ENCODE measurements at regions not wholly inside any gene's neighbourhood (a gene's known extent, or its start where the extent isn't known, plus 50 kb on each side); places are given as distances from the start of the nearest gene placed in this dataset.
"Not testable (repeated sequence)": the region's sequence is repeated elsewhere in the genome, so short reads cannot be mapped to it uniquely, and the experiment has no call there.

DNA sequence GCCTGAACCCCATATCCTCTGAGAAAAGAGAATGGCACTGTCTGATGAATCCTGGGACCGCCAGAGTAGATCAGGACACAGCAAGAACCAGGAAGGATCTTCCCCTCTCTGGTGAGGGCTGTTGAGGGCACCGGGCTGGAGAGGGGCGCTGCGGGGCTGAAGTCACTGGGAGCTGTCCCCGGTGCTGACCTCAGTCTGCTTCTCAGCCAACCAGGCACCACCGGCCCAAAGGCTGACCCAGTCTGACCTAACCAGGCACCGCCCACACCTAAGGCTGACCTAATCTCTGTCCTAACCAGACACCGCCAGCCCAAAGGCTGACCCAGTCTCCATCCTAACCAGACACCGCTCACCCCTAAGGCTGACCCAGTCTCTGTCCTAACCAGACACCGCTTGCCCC lies 82.8 kb downstream of the CPZ start:
- TF ChIP-seq, protein P1, sequence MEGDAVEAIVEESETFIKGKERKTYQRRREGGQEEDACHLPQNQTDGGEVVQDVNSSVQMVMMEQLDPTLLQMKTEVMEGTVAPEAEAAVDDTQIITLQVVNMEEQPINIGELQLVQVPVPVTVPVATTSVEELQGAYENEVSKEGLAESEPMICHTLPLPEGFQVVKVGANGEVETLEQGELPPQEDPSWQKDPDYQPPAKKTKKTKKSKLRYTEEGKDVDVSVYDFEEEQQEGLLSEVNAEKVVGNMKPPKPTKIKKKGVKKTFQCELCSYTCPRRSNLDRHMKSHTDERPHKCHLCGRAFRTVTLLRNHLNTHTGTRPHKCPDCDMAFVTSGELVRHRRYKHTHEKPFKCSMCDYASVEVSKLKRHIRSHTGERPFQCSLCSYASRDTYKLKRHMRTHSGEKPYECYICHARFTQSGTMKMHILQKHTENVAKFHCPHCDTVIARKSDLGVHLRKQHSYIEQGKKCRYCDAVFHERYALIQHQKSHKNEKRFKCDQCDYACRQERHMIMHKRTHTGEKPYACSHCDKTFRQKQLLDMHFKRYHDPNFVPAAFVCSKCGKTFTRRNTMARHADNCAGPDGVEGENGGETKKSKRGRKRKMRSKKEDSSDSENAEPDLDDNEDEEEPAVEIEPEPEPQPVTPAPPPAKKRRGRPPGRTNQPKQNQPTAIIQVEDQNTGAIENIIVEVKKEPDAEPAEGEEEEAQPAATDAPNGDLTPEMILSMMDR (IDR thresholded peaks at IDR 0.05; ENCODE audit: extremely low read depth, insufficient read depth, missing control alignments) = no peak
- in situ Hi-C loops (cut with MboI; ENCODE audit: low pct_unique_long_range_greater_than_20kb, low sequenced_read_pairs, unreplicated experiment) = no loop called here
- DNase-seq (ENCODE audit: low spot score) = no peak

DNA sequence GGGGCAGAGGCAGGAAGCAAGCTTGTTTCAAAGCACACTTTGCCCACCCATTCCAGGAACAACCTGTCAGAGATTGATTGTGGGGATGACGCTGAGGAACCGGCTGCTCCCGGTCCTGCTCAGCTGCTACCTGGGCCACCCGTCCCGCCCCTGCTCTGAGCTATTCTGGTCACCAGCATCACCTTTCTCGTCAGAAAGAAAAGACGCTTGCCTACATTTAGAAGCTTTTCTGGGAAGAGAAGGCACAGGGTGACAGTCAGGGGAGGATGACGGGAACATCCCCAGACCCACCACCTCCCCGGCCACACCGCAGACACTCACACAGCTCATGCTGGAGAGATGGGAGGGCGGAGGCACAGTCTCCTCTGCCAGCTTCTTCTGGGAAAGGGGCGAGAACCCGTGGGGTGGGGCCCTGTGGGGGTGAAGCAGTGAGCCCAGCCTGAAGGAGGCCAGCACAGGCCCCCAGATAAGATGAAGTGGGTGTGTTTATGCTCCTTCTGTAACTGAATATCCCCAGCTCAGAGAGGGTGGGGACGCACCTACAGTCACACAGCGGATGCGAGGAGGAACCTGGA lies 81.8 kb downstream of the CPZ start:
- in situ Hi-C loops (cut with MboI; ENCODE audit: low pct_unique_long_range_greater_than_20kb, low sequenced_read_pairs, unreplicated experiment) = no loop called here
- DNase-seq (ENCODE audit: low spot score) = no peak
- TF ChIP-seq, protein P1 (IDR thresholded peaks at IDR 0.05; ENCODE audit: extremely low read depth, insufficient read depth, missing control alignments) = no peak

DNA sequence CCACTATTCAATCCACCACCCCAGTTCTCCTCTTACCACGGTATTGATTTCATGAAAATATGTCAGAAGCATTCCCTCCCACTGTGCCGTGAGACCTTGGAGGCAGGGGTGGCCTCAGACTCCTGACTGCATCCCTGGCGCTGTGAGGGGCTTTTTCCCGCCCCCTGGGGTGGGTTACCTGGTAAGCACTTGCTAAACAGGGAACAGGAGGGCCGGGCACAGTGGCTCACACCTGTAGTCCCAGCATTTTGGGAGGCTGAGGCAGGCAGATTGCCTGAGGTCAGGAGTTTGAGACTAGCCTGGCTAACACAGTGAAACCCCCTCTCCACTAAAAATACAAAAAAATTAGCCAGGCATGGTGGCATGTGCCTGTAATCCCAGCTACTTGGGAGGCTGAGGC lies 80.5 kb downstream of the CPZ start:
- DNase-seq (ENCODE audit: low spot score); in situ Hi-C loops (cut with MboI; ENCODE audit: low pct_unique_long_range_greater_than_20kb, low sequenced_read_pairs, unreplicated experiment): not testable (repeated sequence)

DNA sequence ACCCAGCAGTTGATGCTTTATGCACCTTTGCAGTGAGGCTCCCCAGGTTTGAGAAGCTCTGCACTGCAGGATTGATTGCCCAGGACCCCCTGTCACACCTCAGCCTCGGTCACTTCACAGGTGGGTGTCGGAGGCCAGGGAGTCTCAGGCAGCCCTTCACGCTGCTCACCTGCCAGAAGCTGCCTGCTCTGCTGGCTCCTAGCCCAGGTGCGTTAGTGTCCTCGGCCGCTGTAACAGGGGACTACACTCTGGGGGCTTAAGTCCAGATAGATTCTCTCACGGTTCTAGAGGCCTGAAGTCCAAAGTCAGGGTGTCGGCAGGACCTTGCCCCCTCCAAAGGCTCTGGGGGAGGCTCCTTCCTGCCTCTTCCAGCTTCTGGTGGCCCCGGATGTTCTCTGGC lies 79.9 kb downstream of the CPZ start:
- in situ Hi-C loops (cut with MboI; ENCODE audit: low pct_unique_long_range_greater_than_20kb, low sequenced_read_pairs, unreplicated experiment) = no loop called here
- DNase-seq (ENCODE audit: low spot score) = no peak
- TF ChIP-seq, protein P1 (IDR thresholded peaks at IDR 0.05; ENCODE audit: extremely low read depth, insufficient read depth, missing control alignments) = no peak

DNA sequence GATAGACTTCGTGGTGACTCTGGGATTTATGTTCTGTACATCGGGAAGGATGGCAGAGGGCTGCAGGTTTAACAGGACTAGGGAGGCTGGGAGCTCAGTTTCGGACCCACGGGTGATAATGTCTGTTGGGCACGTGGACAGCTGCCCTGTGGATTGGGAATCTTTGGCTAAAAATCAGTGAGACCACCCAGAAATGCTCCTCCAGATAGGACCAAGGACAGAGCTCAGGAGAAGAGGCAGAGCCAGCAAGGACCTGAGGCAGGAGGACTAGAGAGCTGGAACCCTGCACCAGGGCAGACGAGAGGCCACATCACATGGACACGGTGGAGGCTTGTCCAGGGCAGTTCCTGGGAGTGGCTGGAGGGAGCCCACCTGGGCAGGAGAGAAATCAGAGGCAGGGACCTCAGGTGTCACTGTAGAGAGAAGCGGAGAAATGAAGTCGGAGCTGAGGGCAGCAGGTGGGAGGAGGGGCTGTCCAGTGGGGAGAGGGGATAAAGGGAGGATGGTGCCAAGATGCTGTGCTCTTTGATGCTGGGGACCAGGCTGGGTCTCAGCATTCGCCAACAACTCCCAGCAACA lies 79.2 kb downstream of the CPZ start:
- TF ChIP-seq, protein P1 (IDR thresholded peaks at IDR 0.05; ENCODE audit: extremely low read depth, insufficient read depth, missing control alignments) = no peak
- in situ Hi-C loops (cut with MboI; ENCODE audit: low pct_unique_long_range_greater_than_20kb, low sequenced_read_pairs, unreplicated experiment) = no loop called here
- DNase-seq (ENCODE audit: low spot score) = no peak

All from GM13977 (cell line).